ENCODE measurements at regions not wholly inside any gene's neighbourhood (a gene's known extent, or its start where the extent isn't known, plus 50 kb on each side); places are given as distances from the start of the nearest gene placed in this dataset.

DNA sequence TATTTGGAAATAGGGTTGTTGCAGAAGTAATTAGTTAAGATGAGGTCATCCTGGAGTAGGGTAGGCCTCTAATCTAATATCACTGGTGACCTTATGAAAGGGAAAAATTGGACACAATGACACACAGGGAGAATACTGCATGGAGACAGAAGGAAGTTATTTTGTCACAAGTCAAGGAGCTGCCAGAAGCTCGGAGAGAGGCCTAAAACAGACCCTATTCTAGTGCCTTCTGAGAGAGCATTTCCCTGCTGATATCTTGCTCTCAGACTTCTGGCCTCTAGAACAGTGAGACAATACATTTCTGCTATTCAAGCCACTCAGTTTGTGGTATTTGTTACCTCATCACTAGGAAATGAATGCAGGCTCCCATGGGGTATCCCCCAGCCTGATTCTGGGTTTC is 332.9 kb downstream of the CSNK1G3 start:
- H3K9me3 ChIP-seq, result no peaks in the 10 kb centered on the region
- intact Hi-C loops (cut with DNase I), result no loop called here
- TF ChIP-seq, protein P1, sequence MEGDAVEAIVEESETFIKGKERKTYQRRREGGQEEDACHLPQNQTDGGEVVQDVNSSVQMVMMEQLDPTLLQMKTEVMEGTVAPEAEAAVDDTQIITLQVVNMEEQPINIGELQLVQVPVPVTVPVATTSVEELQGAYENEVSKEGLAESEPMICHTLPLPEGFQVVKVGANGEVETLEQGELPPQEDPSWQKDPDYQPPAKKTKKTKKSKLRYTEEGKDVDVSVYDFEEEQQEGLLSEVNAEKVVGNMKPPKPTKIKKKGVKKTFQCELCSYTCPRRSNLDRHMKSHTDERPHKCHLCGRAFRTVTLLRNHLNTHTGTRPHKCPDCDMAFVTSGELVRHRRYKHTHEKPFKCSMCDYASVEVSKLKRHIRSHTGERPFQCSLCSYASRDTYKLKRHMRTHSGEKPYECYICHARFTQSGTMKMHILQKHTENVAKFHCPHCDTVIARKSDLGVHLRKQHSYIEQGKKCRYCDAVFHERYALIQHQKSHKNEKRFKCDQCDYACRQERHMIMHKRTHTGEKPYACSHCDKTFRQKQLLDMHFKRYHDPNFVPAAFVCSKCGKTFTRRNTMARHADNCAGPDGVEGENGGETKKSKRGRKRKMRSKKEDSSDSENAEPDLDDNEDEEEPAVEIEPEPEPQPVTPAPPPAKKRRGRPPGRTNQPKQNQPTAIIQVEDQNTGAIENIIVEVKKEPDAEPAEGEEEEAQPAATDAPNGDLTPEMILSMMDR (IDR thresholded peaks at IDR 0.05), result no peak
- H3K4me1 ChIP-seq, result no peaks in the 10 kb centered on the region
- ATAC-seq (peak in 1 of 2 donors; percentile 18), DNase-seq (no peak)
- no peak overlapping the region for H3K4me3 ChIP-seq
- H3K36me3 ChIP-seq, result no peaks in the 10 kb centered on the region
- no peak overlapping the region for H3K27ac ChIP-seq
- no peaks in the 10 kb centered on the region for H3K27me3 ChIP-seq (ENCODE audit: low read depth)

DNA sequence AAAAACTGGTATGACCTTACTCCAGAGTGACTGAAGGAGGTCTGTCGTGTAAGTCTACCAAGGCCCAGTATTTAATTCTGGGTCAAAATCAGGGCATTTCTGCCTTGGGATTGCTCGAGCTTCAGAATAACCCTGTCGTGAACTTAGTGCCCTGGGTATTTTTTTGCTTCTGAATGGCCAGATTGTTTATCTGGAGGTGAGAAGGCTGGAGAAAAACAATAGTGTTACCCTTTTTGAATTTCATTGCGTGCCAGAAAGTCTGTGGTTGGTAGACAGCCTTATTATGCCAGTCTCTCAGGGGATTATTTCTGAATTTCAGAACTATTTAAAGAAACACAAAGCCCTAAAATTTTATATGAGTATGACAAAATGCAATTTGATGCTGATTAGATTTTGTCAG is 323.4 kb downstream of the CSNK1G3 start:
- Histone ChIP-seq H3K36me3 (no peaks in the 10 kb centered on the region), H3K27ac (no peak overlapping the region), H3K27me3 (ENCODE audit: low read depth) (no peaks in the 10 kb centered on the region), H3K4me1 (no peaks in the 10 kb centered on the region), H3K4me3 (no peak overlapping the region), H3K9me3 (no peaks in the 10 kb centered on the region)
- DNase-seq, result no peak
- no peak for ATAC-seq
- intact Hi-C loops (cut with DNase I), result no loop called here
- TF ChIP-seq, protein P1 (IDR thresholded peaks at IDR 0.05), result no peak

- ATAC-seq (no peak), DNase-seq (no peak)
- Histone ChIP-seq H3K9me3 (no peaks in the 10 kb centered on the region), H3K27ac (no peak overlapping the region), H3K4me1 (no peaks in the 10 kb centered on the region), H3K36me3 (no peaks in the 10 kb centered on the region), H3K4me3 (no peak overlapping the region), H3K27me3 (ENCODE audit: low read depth) (no peaks in the 10 kb centered on the region)
- TF ChIP-seq, protein P1 (IDR thresholded peaks at IDR 0.05), result no peak
- intact Hi-C loops (cut with DNase I), result no loop called here
Observed at GRCh38 chr5:123830575-123830974, 318.6 kb downstream of the CSNK1G3 start.

GRCh38 chr5:123827811-123828210 is 315.8 kb downstream of the CSNK1G3 start:
- no peaks in the 10 kb centered on the region for H3K27me3 ChIP-seq (ENCODE audit: low read depth)
- H3K36me3 ChIP-seq, result no peaks in the 10 kb centered on the region
- TF ChIP-seq, protein P1 (IDR thresholded peaks at IDR 0.05), result no peak
- DNase-seq (no peak), ATAC-seq (no peak)
- H3K9me3 ChIP-seq, result no peaks in the 10 kb centered on the region
- H3K27ac ChIP-seq, result no peak overlapping the region
- intact Hi-C loops (cut with DNase I), result no loop called here
- no peaks in the 10 kb centered on the region for H3K4me1 ChIP-seq
- H3K4me3 ChIP-seq, result no peak overlapping the region

GRCh38 chr5:123819833-123820232 is 307.9 kb downstream of the CSNK1G3 start:
- no peaks in the 10 kb centered on the region for H3K9me3 ChIP-seq
- H3K27me3 ChIP-seq (ENCODE audit: low read depth), result no peaks in the 10 kb centered on the region
- no peak for ATAC-seq
- H3K4me1 ChIP-seq, result no peaks in the 10 kb centered on the region
- no peak for DNase-seq
- no peak overlapping the region for H3K4me3 ChIP-seq
- intact Hi-C loops (cut with DNase I), result no loop called here
- no peaks in the 10 kb centered on the region for H3K36me3 ChIP-seq
- H3K27ac ChIP-seq, result no peak overlapping the region
- TF ChIP-seq, protein P1 (IDR thresholded peaks at IDR 0.05), result no peak

DNA sequence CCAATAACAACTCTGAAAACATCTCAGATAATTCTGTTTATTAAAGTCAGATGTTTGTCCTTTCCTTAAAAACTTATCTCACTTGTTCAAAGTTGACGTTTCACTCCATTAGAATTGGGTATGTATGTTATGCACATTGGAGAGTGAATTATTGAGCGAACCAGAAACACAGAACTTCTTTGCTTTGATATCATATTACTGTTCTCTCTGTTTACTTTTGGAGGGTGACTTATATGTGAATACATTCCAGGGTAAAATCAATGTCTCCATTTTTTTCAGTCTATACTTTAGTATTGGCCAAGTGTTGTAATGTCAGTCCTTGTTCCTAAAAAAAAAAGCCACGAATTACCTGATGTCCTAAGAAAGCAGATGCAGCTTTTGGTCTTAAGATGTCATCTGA is 307.4 kb downstream of the CSNK1G3 start:
- no peak overlapping the region for H3K27ac ChIP-seq
- intact Hi-C loops (cut with DNase I), result no loop called here
- H3K9me3 ChIP-seq, result no peaks in the 10 kb centered on the region
- TF ChIP-seq, protein P1 (IDR thresholded peaks at IDR 0.05), result no peak
- DNase-seq (no peak), ATAC-seq (no peak)
- no peaks in the 10 kb centered on the region for H3K36me3 ChIP-seq
- no peak overlapping the region for H3K4me3 ChIP-seq
- H3K27me3 ChIP-seq (ENCODE audit: low read depth), result no peaks in the 10 kb centered on the region
- no peaks in the 10 kb centered on the region for H3K4me1 ChIP-seq
